Gastroesophageal sphincter (tissue), 3 donors: ENCODE measurements at regions not wholly inside any gene's neighbourhood (a gene's known extent, or its start where the extent isn't known, plus 50 kb on each side); places are given as distances from the start of the nearest gene placed in this dataset.

Experiments used
- POLR2A ChIP-seq, 2 donors: fragments of 450-650 bp; IDR thresholded peaks; one replicate each; pipeline ENCODE4 v1.6.1; 2017; ENCODE audit warnings: antibody characterized with exemption in 2 of 2, mild to moderate bottlenecking in 2 of 2, moderate library complexity in 1 of 2
- POLR2AphosphoS5 ChIP-seq: sonication (generic); formaldehyde crosslinking; IDR thresholded peaks from one replicate; pipeline ENCODE4 v1.6.1; 2017; ENCODE audit warnings: antibody characterized with exemption
- TF ChIP-seq, protein P1 (sequence below), 4 experiments: fragments of 200-600 bp in 2 of 4; fragments of 450-650 bp in 2 of 4; sonication (generic) in 1 of 4; IDR thresholded peaks; one replicate each; pipeline ENCODE4 v1.5.1; 2017 to 2019; ENCODE audit warnings: antibody characterized with exemption in 4 of 4, mild to moderate bottlenecking in 2 of 4, moderate library complexity in 2 of 4

DNA sequence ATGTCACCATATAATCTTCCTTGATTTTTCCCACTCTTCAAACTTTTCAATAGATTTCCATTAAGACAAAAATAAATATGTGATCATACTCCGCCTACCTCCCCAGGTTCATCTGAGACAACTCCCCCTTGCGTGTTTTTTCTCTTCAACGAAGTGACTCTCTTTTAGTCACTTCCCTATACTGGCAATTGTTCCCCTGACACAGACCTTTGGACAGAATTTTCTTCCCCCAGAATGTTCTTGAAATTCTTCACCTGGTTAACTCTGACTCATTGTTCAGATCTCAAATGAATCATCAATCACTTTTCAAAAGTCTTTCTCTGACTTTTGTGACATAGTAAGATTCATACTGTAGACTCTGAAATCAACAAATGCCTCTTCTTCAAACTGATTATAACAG is 727.3 kb upstream of the LMO3 start:
- TF ChIP-seq, protein P1, sequence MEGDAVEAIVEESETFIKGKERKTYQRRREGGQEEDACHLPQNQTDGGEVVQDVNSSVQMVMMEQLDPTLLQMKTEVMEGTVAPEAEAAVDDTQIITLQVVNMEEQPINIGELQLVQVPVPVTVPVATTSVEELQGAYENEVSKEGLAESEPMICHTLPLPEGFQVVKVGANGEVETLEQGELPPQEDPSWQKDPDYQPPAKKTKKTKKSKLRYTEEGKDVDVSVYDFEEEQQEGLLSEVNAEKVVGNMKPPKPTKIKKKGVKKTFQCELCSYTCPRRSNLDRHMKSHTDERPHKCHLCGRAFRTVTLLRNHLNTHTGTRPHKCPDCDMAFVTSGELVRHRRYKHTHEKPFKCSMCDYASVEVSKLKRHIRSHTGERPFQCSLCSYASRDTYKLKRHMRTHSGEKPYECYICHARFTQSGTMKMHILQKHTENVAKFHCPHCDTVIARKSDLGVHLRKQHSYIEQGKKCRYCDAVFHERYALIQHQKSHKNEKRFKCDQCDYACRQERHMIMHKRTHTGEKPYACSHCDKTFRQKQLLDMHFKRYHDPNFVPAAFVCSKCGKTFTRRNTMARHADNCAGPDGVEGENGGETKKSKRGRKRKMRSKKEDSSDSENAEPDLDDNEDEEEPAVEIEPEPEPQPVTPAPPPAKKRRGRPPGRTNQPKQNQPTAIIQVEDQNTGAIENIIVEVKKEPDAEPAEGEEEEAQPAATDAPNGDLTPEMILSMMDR (IDR thresholded peaks at IDR 0.05), result no peak
- TF ChIP-seq POLR2A (IDR thresholded peaks at IDR 0.05) (no peak), POLR2AphosphoS5 (no peak)
